ENCODE measurements at regions not wholly inside any gene's neighbourhood (a gene's known extent, or its start where the extent isn't known, plus 50 kb on each side); places are given as distances from the start of the nearest gene placed in this dataset.

DNA sequence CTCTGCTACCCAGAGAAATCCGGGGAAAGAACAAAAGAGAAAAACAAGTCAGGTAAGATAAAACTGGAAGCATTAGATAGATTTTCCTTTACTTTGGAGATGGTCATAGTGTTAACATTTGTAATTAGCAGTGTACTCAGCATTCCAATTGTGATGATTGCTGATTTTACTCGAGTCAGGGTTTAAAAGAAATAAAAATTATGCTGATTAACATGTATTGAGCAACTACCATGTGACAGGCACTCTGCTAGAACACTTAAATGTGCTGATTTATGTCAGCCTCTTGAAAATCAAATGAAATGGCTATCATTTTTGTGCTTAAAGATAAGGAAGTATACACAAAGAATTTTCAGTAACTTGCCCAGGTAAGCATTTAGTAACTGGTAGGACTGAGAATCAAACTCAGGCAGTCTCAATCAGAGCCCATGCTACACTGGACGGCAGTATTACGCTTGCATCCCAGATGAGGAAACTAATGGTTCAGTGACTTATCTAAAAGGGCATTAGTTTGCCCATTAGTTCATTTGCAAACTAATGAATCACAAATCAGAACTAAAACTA lies 735.1 kb upstream of the SORCS1 start:
- H3K4me2 ChIP-seq, result no peak overlapping the region
- H3K36me3 ChIP-seq, result no peaks in the 10 kb centered on the region
- no peak for TF ChIP-seq Cebpa-rat (IDR thresholded peaks at IDR 0.05)
- no peaks in the 10 kb centered on the region for H3K27me3 ChIP-seq
- no peak overlapping the region for H3K27ac ChIP-seq
- H3K4me3 ChIP-seq, result no peak overlapping the region
- no peaks in the 10 kb centered on the region for H3K9me3 ChIP-seq
- no peak overlapping the region for H3K9ac ChIP-seq
- no peaks in the 10 kb centered on the region for H3K4me1 ChIP-seq
- no peaks in the 10 kb centered on the region for H4K20me1 ChIP-seq

DNA sequence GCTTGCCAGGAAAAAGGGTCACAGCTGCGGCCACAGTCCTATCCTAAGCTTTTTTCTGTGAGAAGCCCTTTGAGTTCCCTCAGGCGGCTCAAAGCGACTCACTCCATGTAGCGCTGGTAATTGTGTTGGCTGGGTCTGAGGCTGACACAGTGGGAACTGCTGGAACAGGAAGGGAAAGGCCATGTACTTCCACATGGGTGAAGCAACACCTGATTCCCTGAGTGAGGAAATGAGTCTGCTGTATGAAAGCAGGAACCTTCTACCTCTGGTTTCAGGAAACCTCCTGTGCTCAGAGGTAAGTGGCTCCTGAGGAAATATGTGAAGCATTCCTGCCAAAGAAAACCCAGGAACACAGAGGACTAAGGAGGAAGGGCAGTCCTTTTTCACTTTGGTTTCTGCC lies 734.6 kb upstream of the SORCS1 start:
- Histone ChIP-seq H3K4me2 (no peak overlapping the region), H3K27ac (no peak overlapping the region), H4K20me1 (no peaks in the 10 kb centered on the region), H3K4me1 (no peaks in the 10 kb centered on the region), H3K36me3 (no peaks in the 10 kb centered on the region), H3K9me3 (no peaks in the 10 kb centered on the region), H3K4me3 (no peak overlapping the region), H3K9ac (no peak overlapping the region), H3K27me3 (no peaks in the 10 kb centered on the region)
- no peak for TF ChIP-seq Cebpa-rat (IDR thresholded peaks at IDR 0.05)

DNA sequence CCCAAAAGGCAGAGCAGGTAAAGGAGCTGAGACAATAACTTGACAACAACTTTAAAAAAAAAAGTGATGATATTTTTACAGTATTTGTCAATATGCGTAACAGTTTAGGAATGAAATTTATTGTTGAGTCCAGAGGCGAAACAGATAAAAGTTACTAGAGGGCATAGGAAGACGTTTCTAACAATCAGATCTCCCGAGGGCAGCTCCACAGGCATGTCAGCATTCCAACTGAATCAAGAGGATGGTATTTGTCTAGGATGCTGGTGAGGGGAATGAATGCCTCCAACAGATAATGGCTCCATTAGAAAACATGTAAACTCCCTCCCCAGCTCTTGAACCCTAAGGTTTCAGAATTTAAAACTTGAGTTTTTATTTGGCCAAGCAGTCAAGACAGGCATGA lies 733.9 kb upstream of the SORCS1 start:
- Histone ChIP-seq H3K27ac (no peak overlapping the region), H4K20me1 (no peaks in the 10 kb centered on the region), H3K9me3 (no peaks in the 10 kb centered on the region), H3K4me2 (no peak overlapping the region), H3K36me3 (no peaks in the 10 kb centered on the region), H3K27me3 (no peaks in the 10 kb centered on the region), H3K4me1 (no peaks in the 10 kb centered on the region), H3K4me3 (no peak overlapping the region), H3K9ac (no peak overlapping the region)
- no peak for TF ChIP-seq Cebpa-rat (IDR thresholded peaks at IDR 0.05)

DNA sequence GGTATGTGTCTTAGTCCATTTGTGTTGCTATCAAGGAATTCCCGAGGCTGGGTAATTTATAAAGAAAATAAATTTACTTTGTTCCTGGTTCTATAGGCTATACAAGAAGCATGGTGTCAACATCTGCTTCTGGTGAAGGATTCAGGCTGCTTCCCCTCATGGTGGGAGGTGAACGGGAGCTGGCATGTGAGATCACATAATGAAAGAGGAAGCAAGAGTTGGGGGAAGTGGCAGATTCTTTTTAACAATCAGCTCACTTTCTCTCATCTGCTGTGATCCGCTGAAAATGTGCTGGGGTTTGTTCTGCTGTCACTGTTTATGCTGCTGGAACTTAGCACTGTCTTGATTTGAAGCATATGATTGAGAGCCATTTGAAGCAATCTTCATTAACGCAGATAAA lies 730.0 kb upstream of the SORCS1 start:
- Histone ChIP-seq H3K36me3 (no peaks in the 10 kb centered on the region), H3K4me1 (no peaks in the 10 kb centered on the region), H3K9ac (no peak overlapping the region), H3K9me3 (no peaks in the 10 kb centered on the region), H3K27me3 (no peaks in the 10 kb centered on the region), H3K27ac (no peak overlapping the region), H3K4me2 (no peak overlapping the region), H3K4me3 (no peak overlapping the region), H4K20me1 (no peaks in the 10 kb centered on the region)
- TF ChIP-seq Cebpa-rat (IDR thresholded peaks at IDR 0.05), result no peak

DNA sequence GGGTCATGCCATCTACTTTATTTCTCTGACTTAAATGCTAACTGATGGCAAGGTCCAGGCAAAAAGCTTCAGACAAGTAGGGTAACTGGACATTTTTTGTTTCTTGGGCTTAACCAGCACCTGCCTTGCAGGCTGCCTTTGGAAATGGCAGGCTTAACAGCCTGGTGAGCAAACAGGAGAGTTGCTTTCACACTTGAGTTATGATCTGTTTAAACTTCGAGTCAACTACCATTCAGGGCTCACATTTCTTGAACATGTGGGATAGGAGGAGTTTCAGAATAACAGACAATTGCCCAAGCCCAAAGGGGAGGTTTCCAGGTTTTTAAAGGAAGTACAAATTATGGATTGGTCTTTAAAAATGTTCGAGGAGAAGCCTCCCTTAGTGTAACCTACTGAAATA lies 724.6 kb upstream of the SORCS1 start:
- no peaks in the 10 kb centered on the region for H3K9me3 ChIP-seq
- H3K4me3 ChIP-seq, result no peak overlapping the region
- no peaks in the 10 kb centered on the region for H4K20me1 ChIP-seq
- no peak for TF ChIP-seq Cebpa-rat (IDR thresholded peaks at IDR 0.05)
- H3K27me3 ChIP-seq, result no peaks in the 10 kb centered on the region
- no peak overlapping the region for H3K27ac ChIP-seq
- no peak overlapping the region for H3K9ac ChIP-seq
- no peaks in the 10 kb centered on the region for H3K4me1 ChIP-seq
- H3K4me2 ChIP-seq, result no peak overlapping the region
- H3K36me3 ChIP-seq, result no peaks in the 10 kb centered on the region

DNA sequence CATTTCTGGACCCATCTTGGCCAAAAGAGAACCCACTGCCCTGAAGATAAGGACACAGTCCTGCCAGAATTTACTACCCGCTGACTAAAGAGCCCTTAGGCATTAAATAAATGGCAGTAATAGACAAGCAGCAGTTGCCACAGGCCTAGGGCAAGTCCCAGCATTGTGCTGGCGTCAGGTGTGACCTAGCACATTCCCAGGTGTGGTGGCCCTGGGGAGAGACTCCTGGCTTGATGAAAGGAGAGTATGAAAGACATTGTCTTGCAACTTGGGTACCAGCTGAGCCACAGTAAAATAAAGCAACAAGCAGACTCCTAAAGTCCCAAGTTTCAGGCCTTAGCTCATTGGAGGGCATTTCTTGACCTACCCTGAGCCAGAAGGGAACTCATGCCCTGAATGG lies 715.7 kb upstream of the SORCS1 start:
- H3K27ac ChIP-seq, result no peak overlapping the region
- no peaks in the 10 kb centered on the region for H3K27me3 ChIP-seq
- H4K20me1 ChIP-seq, result no peaks in the 10 kb centered on the region
- H3K4me2 ChIP-seq, result no peak overlapping the region
- no peak overlapping the region for H3K4me3 ChIP-seq
- H3K4me1 ChIP-seq, result no peaks in the 10 kb centered on the region
- TF ChIP-seq Cebpa-rat (IDR thresholded peaks at IDR 0.05), result no peak
- H3K9ac ChIP-seq, result no peak overlapping the region
- H3K9me3 ChIP-seq, result no peaks in the 10 kb centered on the region
- no peaks in the 10 kb centered on the region for H3K36me3 ChIP-seq

DNA sequence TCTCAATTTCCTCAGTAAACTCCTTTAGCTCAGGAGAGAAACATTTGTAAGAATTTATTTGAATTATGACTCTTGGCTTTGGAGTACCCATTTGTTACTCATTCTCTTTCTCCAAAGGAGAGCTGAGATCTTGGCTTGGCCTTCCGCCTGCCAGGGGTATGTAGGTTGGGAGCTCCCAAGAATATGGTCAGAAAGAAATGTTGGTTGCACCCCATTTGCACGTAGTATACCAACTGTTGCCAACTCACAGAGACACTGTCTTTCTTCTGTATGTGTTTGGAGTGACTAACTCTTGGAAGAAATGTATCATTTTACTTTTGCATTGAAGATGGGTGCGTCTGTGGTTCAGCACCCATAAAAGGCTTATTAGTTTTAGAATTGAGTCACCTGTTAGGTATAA lies 708.5 kb upstream of the SORCS1 start:
- no peaks in the 10 kb centered on the region for H3K4me1 ChIP-seq
- H3K27ac ChIP-seq, result no peak overlapping the region
- no peak overlapping the region for H3K9ac ChIP-seq
- no peaks in the 10 kb centered on the region for H4K20me1 ChIP-seq
- no peaks in the 10 kb centered on the region for H3K27me3 ChIP-seq
- no peak overlapping the region for H3K4me3 ChIP-seq
- H3K4me2 ChIP-seq, result no peak overlapping the region
- H3K9me3 ChIP-seq, result no peaks in the 10 kb centered on the region
- TF ChIP-seq Cebpa-rat (IDR thresholded peaks at IDR 0.05), result no peak
- no peaks in the 10 kb centered on the region for H3K36me3 ChIP-seq

DNA sequence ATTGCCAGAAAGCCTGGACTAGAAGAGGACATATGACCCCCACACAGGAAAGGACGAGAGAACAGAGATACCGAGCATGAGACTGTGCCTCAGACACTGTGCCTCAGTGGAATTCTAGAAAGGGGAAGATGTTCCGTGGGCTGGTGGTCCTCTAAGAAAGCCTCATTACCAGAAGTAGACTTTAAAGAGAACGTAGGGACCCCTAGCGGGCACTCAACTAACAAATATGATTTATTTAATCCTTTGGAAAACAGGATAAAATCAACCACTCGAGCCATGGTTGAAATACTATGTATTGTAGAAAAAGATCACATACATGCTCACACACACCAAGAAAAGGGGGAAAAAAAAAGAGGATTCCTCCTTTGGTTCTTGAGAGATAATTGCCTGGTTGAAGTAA lies 701.2 kb upstream of the SORCS1 start:
- Histone ChIP-seq H3K9ac (no peak overlapping the region), H4K20me1 (no peaks in the 10 kb centered on the region), H3K4me3 (no peak overlapping the region), H3K9me3 (no peaks in the 10 kb centered on the region), H3K27ac (no peak overlapping the region), H3K4me1 (no peaks in the 10 kb centered on the region), H3K4me2 (no peak overlapping the region), H3K36me3 (no peaks in the 10 kb centered on the region), H3K27me3 (no peaks in the 10 kb centered on the region)
- no peak for TF ChIP-seq Cebpa-rat (IDR thresholded peaks at IDR 0.05)

DNA sequence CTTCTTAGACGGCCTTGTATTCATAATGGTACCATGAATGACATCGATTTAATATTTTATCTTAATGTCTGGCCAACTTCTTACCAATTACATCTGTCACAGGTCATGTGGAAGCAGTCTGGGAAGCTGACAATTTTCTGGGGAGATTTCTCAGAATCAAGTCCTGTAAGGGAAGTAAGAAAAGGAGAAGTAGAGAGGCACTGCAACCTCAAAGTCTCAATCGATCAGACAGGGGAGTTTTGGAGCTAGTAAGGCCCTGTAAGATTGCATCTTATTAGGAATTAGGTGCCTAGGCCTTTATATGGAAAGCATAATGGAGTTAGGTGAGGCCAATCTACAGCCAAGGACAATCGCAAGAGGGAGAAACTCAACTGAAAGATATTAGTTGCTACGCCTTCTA lies 694.6 kb upstream of the SORCS1 start:
- no peak overlapping the region for H3K4me3 ChIP-seq
- no peak overlapping the region for H3K4me2 ChIP-seq

DNA sequence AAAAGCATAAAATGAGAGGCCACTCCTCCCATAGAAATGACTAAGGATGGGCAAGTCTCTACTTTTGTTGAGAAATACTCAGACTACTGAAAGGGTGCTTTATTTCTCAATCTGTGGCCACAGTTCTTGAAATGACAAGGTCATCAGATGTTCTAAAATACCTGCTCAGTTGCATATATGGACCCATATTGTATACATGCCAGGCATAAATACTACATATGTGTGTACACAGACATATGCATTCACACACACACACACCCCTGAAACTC lies 691.5 kb upstream of the SORCS1 start:
- H3K4me1 ChIP-seq, result no peaks in the 10 kb centered on the region
- H3K4me3 ChIP-seq, result no peak overlapping the region
- H3K4me2 ChIP-seq, result no peak overlapping the region
- no peaks in the 10 kb centered on the region for H3K36me3 ChIP-seq
- TF ChIP-seq Cebpa-rat (IDR thresholded peaks at IDR 0.05), result no peak
- no peaks in the 10 kb centered on the region for H3K9me3 ChIP-seq
- no peak overlapping the region for H3K27ac ChIP-seq
- no peak overlapping the region for H3K9ac ChIP-seq
- no peaks in the 10 kb centered on the region for H4K20me1 ChIP-seq
- H3K27me3 ChIP-seq, result no peaks in the 10 kb centered on the region

More for the DNA sequence above, 694.6 kb upstream of the SORCS1 start:
- H3K27me3 ChIP-seq, result no peaks in the 10 kb centered on the region
- no peaks in the 10 kb centered on the region for H3K36me3 ChIP-seq
- H3K27ac ChIP-seq, result no peak overlapping the region
- no peak overlapping the region for H3K9ac ChIP-seq
- H3K4me1 ChIP-seq, result no peaks in the 10 kb centered on the region
- H3K9me3 ChIP-seq, result no peaks in the 10 kb centered on the region
- no peaks in the 10 kb centered on the region for H4K20me1 ChIP-seq
- TF ChIP-seq Cebpa-rat (IDR thresholded peaks at IDR 0.05), result no peak

DNA sequence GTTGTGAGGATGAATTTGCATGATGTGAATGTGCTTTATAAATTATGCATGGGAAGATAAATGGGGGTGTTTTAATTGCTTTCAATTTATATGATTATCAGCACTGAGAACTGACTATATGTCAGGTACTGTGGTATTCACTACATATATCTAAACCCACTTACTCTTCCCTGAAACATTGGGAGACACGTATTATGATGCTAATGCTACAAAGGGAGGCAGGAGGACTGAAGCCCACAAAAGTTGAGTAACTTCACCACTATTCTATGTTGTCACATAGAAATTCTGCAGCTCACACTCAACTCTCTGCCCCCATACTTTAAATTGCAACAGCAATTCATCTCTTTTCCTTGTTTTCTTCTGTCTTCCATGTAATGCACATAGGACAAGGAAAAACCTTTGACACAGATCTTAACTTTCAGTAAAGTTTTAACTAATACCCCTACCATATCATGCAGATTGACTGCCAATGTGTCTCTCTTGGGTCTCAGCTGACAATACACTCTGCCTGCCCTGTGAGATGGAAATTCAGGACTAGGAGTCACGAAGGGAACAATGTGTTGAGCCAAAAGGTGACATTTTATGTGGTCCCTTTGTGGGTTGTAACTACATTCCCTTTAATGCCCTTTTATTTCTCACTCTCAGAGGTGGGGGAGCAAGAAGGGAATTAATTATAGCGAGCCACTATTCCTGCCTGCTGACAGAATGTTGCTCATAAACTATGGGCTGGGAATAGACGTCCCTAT lies 691.0 kb upstream of the SORCS1 start:
- Histone ChIP-seq H3K4me3 (no peak overlapping the region), H3K36me3 (no peaks in the 10 kb centered on the region), H3K27me3 (no peaks in the 10 kb centered on the region), H3K9ac (no peak overlapping the region), H4K20me1 (no peaks in the 10 kb centered on the region), H3K4me1 (no peaks in the 10 kb centered on the region), H3K4me2 (no peak overlapping the region), H3K27ac (no peak overlapping the region), H3K9me3 (no peaks in the 10 kb centered on the region)
- TF ChIP-seq Cebpa-rat (IDR thresholded peaks at IDR 0.05), result no peak
